Effector memory CD8-positive, alpha-beta T cell (primary cell): ENCODE measurements at regions not wholly inside any gene's neighbourhood (a gene's known extent, or its start where the extent isn't known, plus 50 kb on each side); places are given as distances from the start of the nearest gene placed in this dataset.

ENCODE experiments used
- ATAC-seq: fragments of 150-1000 bp; cut with Tn5 transposase; replicated peaks from 2 replicates; pipeline ENCODE4 v1.10.0; 2021; ENCODE audit warnings: mild to moderate bottlenecking, moderate library complexity
- DNase-seq, 3 experiments: peaks; one replicate each; pipeline ENCODE4 v3.0.0; 2021
- H3K27ac Mint-ChIP-seq, 2 donors: one replicate each; pipeline ENCODE4 v1.8.0; 2022; ENCODE audit warnings: mild to moderate bottlenecking in 2 of 2, mixed read lengths in 2 of 2, moderate library complexity in 2 of 2
- H3K27me3 Mint-ChIP-seq, 2 donors: one replicate each; pipeline ENCODE4 v1.8.0; 2022; ENCODE audit warnings: mixed read lengths in 2 of 2
- H3K36me3 Mint-ChIP-seq: one replicate; pipeline ENCODE4 v1.8.0; 2022; ENCODE audit warnings: mild to moderate bottlenecking, moderate library complexity, mixed read lengths; ENCODE audit not compliant: insufficient read depth
- H3K4me1 Mint-ChIP-seq, 2 donors: one replicate each; pipeline ENCODE4 v1.8.0; 2022; ENCODE audit warnings: low read depth in 2 of 2, mixed read lengths in 2 of 2
- H3K4me3 Mint-ChIP-seq, 2 donors: one replicate each; pipeline ENCODE4 v1.8.0; 2022; ENCODE audit warnings: mild to moderate bottlenecking in 2 of 2, mixed read lengths in 2 of 2, moderate library complexity in 2 of 2
- H3K9me3 Mint-ChIP-seq, 2 donors: one replicate each; pipeline ENCODE4 v1.8.0; 2022; ENCODE audit warnings: mixed read lengths in 2 of 2

- H3K27me3 Mint-ChIP-seq, result peaks cover 30 to 40% of the 10 kb centered on the region in 2 donors
- no peaks in the 10 kb centered on the region for H3K9me3 Mint-ChIP-seq
- H3K4me3 Mint-ChIP-seq, result no peak overlapping the region
- H3K36me3 Mint-ChIP-seq, result no peaks in the 10 kb centered on the region
- ATAC-seq (no peak), DNase-seq (no peak)
- H3K27ac Mint-ChIP-seq, result no peak overlapping the region
- peaks cover 8 to 13% of the 10 kb centered on the region in 2 donors for H3K4me1 Mint-ChIP-seq
Observed at GRCh38 chr7:12127455-12127854, 83.6 kb upstream of the TMEM106B start.

- H3K36me3 Mint-ChIP-seq, result no peaks in the 10 kb centered on the region
- ATAC-seq, result no peak
- H3K27me3 Mint-ChIP-seq, result peaks cover 0 to 16% of the 10 kb centered on the region in 2 donors
- no peak overlapping the region for H3K27ac Mint-ChIP-seq
- H3K4me1 Mint-ChIP-seq, result peaks cover 8 to 13% of the 10 kb centered on the region in 2 donors
- no peaks in the 10 kb centered on the region for H3K9me3 Mint-ChIP-seq
- no peak for DNase-seq
- H3K4me3 Mint-ChIP-seq, result no peak overlapping the region
Observed at GRCh38 chr7:12130609-12131008, 80.5 kb upstream of the TMEM106B start.

DNA sequence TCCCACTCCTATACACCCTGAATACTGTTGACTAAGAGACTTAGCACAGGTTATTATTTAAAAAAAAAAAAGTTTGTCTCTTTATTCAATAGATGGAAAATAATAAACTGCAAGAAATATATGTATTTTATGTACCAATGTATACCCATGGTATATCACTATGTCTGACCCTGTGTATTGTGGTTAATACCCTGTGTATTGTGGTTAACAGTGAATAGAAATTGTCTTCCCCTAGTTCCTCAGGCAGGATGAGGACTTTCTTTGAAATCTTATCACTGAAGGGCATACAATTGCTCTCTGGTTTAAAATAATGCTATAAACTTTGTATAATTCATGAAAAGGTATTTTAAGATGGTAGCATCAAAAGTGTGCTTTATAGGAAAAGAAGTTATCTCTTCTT is 80.0 kb upstream of the TMEM106B start:
- no peak overlapping the region for H3K27ac Mint-ChIP-seq
- DNase-seq (no peak), ATAC-seq (peak; percentile 57)
- H3K4me1 Mint-ChIP-seq, result peaks cover 8 to 13% of the 10 kb centered on the region in 2 donors
- no peaks in the 10 kb centered on the region for H3K9me3 Mint-ChIP-seq
- no peaks in the 10 kb centered on the region for H3K36me3 Mint-ChIP-seq
- peaks cover 0 to 16% of the 10 kb centered on the region in 2 donors for H3K27me3 Mint-ChIP-seq
- no peak overlapping the region for H3K4me3 Mint-ChIP-seq

- Mint-ChIP-seq H3K4me1 (peaks cover 8 to 13% of the 10 kb centered on the region in 2 donors), H3K4me3 (no peak overlapping the region), H3K27ac (no peak overlapping the region), H3K9me3 (no peaks in the 10 kb centered on the region), H3K27me3 (peaks cover 20 to 22% of the 10 kb centered on the region in 2 donors), H3K36me3 (no peaks in the 10 kb centered on the region)
- DNase-seq, result no peak
- ATAC-seq, result no peak
Observed at GRCh38 chr7:12133865-12134264, 77.2 kb upstream of the TMEM106B start.

DNA sequence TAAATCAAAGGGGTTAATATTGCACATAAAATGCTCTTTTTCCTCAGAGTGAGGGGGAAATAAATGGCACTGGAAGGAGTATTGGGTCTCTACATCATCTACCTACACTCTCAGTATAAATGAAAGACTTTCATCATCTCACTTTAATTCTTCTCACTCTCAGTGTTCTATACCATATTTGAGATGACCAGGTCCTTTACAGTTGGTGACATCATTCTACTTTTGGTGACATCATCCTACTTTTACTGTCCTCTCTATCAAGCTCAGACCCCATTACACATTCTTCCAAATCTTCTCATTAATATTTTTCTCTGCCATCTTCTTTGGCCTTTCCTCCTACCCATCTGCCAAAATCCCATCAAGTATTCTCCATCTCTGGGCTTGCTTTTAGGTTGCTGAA is 74.6 kb upstream of the TMEM106B start:
- H3K36me3 Mint-ChIP-seq, result no peaks in the 10 kb centered on the region
- H3K27me3 Mint-ChIP-seq, result peaks cover 20 to 24% of the 10 kb centered on the region in 2 donors
- H3K9me3 Mint-ChIP-seq, result no peaks in the 10 kb centered on the region
- ATAC-seq, result no peak
- DNase-seq, result no peak
- no peak overlapping the region for H3K27ac Mint-ChIP-seq
- peaks cover under 1 to 4% of the 10 kb centered on the region in 2 donors for H3K4me1 Mint-ChIP-seq
- no peak overlapping the region for H3K4me3 Mint-ChIP-seq

GRCh38 chr7:12137283-12137682 is 73.8 kb upstream of the TMEM106B start:
- Mint-ChIP-seq H3K4me1 (no peaks in the 10 kb centered on the region), H3K36me3 (no peaks in the 10 kb centered on the region), H3K27ac (no peak overlapping the region), H3K4me3 (no peak overlapping the region), H3K9me3 (peaks cover 0 to 4% of the 10 kb centered on the region in 2 donors), H3K27me3 (peaks cover 24 to 28% of the 10 kb centered on the region in 2 donors)
- ATAC-seq (no peak), DNase-seq (no peak)

GRCh38 chr7:12138421-12138820 is 72.7 kb upstream of the TMEM106B start:
- no peak for ATAC-seq
- H3K4me3 Mint-ChIP-seq, result no peak overlapping the region

DNA sequence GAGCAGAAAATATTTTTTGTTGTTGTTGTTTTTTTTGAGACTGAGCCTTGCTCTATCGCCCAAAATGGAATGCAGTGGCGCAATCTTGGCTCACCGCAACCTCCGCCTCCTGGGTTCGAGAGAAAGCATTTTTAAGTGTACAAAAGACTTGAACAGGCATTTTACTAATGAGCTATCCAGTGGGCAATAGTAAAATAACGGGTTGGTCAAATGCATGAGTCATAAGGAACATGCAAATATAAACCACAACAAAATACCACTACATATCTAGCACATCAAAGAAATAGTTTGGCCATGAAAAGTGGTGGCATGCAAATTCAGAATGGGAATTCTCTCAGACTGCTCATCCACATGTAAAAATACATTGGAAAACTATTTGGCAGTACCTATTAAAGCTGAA is 71.7 kb upstream of the TMEM106B start:
- Mint-ChIP-seq H3K9me3 (peaks cover 0 to 4% of the 10 kb centered on the region in 2 donors), H3K27me3 (peaks cover 24 to 29% of the 10 kb centered on the region in 2 donors), H3K27ac (no peak overlapping the region), H3K36me3 (no peaks in the 10 kb centered on the region), H3K4me3 (no peak overlapping the region), H3K4me1 (no peaks in the 10 kb centered on the region)
- no peak for ATAC-seq
- DNase-seq, result no peak

More at GRCh38 chr7:12138421-12138820, 72.7 kb upstream of the TMEM106B start:
- H3K4me1 Mint-ChIP-seq, result no peaks in the 10 kb centered on the region
- H3K27me3 Mint-ChIP-seq, result peaks cover 24 to 29% of the 10 kb centered on the region in 2 donors
- H3K9me3 Mint-ChIP-seq, result peaks cover 0 to 4% of the 10 kb centered on the region in 2 donors
- H3K36me3 Mint-ChIP-seq, result no peaks in the 10 kb centered on the region
- no peak for DNase-seq
- no peak overlapping the region for H3K27ac Mint-ChIP-seq

GRCh38 chr7:12146813-12147212 is 64.3 kb upstream of the TMEM106B start:
- Mint-ChIP-seq H3K9me3 (peaks cover 0 to 2% of the 10 kb centered on the region in 2 donors), H3K36me3 (no peaks in the 10 kb centered on the region), H3K4me1 (no peaks in the 10 kb centered on the region), H3K27me3 (peaks cover 0 to 5% of the 10 kb centered on the region in 2 donors), H3K4me3 (no peak overlapping the region), H3K27ac (no peak overlapping the region)
- DNase-seq (no peak), ATAC-seq (no peak)

- Mint-ChIP-seq H3K27ac (no peak overlapping the region), H3K27me3 (peaks cover 7 to 8% of the 10 kb centered on the region in 2 donors), H3K4me1 (peaks cover 1 to 3% of the 10 kb centered on the region in 2 donors), H3K9me3 (no peaks in the 10 kb centered on the region), H3K36me3 (no peaks in the 10 kb centered on the region), H3K4me3 (no peak overlapping the region)
- no peak for ATAC-seq
- DNase-seq, result no peak
Observed at GRCh38 chr7:12152196-12152918, 58.7 kb upstream of the TMEM106B start.

GRCh38 chr7:12154119-12154518 is 57.0 kb upstream of the TMEM106B start:
- peaks cover 7 to 8% of the 10 kb centered on the region in 2 donors for H3K27me3 Mint-ChIP-seq
- H3K27ac Mint-ChIP-seq, result no peak overlapping the region
- H3K36me3 Mint-ChIP-seq, result no peaks in the 10 kb centered on the region
- no peak overlapping the region for H3K4me3 Mint-ChIP-seq
- peaks cover 1 to 4% of the 10 kb centered on the region in 2 donors for H3K4me1 Mint-ChIP-seq
- no peaks in the 10 kb centered on the region for H3K9me3 Mint-ChIP-seq
- ATAC-seq (no peak), DNase-seq (no peak)

- Mint-ChIP-seq H3K27ac (no peak overlapping the region), H3K36me3 (no peaks in the 10 kb centered on the region), H3K4me1 (peaks cover 1 to 4% of the 10 kb centered on the region in 2 donors), H3K9me3 (no peaks in the 10 kb centered on the region), H3K27me3 (peaks cover 3 to 4% of the 10 kb centered on the region in 2 donors), H3K4me3 (no peak overlapping the region)
- DNase-seq, result no peak
- ATAC-seq, result no peak
Observed at GRCh38 chr7:12157517-12157916, 53.6 kb upstream of the TMEM106B start.

DNA sequence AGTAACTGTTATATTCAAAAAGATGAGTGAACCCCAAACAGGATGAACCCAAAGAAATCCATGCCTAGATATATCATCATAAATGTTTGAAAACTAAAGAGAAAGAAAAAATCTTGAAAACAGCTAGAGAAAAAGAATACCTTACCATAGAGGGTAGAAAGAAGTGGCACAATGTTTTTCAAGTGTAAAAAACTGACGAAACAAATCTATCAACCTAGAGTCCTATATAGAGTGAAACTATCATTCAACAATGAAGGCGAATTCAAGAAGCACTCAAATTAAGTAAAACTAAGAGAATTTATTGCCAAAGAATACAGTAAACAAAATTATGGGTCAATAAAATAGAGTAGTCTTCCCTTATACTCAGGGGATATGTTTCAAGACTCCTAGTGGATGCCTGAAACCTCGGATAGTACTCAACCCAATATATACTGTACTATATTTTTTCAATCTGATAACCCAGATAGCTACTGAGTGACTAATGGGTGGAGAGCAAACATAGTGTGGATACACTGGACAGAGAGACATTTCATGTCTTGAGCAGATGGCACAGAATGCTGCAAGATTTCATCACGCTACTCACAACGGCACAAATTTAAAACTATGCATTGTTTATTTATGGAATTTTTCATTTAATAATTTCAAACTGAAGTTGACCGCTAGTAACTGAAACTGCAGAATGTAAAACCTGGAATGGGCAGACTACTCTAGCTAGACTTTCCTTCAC is 52.6 kb upstream of the TMEM106B start:
- ATAC-seq (no peak), DNase-seq (no peak)
- Mint-ChIP-seq H3K27me3 (no peaks in the 10 kb centered on the region), H3K27ac (no peak overlapping the region), H3K9me3 (no peaks in the 10 kb centered on the region), H3K36me3 (no peaks in the 10 kb centered on the region), H3K4me1 (peaks cover 1 to 4% of the 10 kb centered on the region in 2 donors), H3K4me3 (no peak overlapping the region)

GRCh38 chr7:12161146-12161545 is 49.9 kb upstream of the TMEM106B start:
- no peak overlapping the region for H3K27ac Mint-ChIP-seq
- H3K9me3 Mint-ChIP-seq, result no peaks in the 10 kb centered on the region
- no peak for DNase-seq
- H3K27me3 Mint-ChIP-seq, result no peaks in the 10 kb centered on the region
- H3K4me3 Mint-ChIP-seq, result no peak overlapping the region
- H3K4me1 Mint-ChIP-seq, result peaks cover 1 to 4% of the 10 kb centered on the region in 2 donors
- H3K36me3 Mint-ChIP-seq, result no peaks in the 10 kb centered on the region
- no peak for ATAC-seq
